IMR-90 (cell line): ENCODE measurements at regions not wholly inside any gene's neighbourhood (a gene's known extent, or its start where the extent isn't known, plus 50 kb on each side); places are given as distances from the start of the nearest gene placed in this dataset.

ENCODE experiments used
- ATAC-seq: fragments of 200-7000 bp; cut with Tn5 transposase; 2 replicates; pipeline ENCODE4 v1.9.1; 2020; ENCODE audit warnings: low read depth, mild to moderate bottlenecking, moderate library complexity
- BruUV-seq: library from RNA; stranded (reverse); fragments of 400-500 nt; replicated peaks from 2 replicates; lab custom pipeline; 2021; lab: Mats Ljungman, UMichigan
- CTCF ChIA-PET: fragments of 300-600 bp; formaldehyde crosslinking; extraction: SDS; loops from one replicate; lab custom pipeline; 2021; ENCODE audit warnings: antibody characterized with exemption; lab: Yijun Ruan, JAX
- POLR2A ChIA-PET: fragments of 300-600 bp; sonication (Branson Sonifier 250); formaldehyde crosslinking; loops from one replicate; lab custom pipeline; 2022; ENCODE audit warnings: antibody characterized with exemption; ENCODE audit not compliant: unreplicated experiment; lab: Charles Lee
- DNase-seq: peaks from one replicate; pipeline ENCODE4 v3.0.0; 2013
- H2AFZ ChIP-seq: replicated peaks from 2 replicates; pipeline ENCODE3; 2013; ENCODE audit warnings: low read length, mild to moderate bottlenecking; ENCODE audit not compliant: poor library complexity
- H2AK5ac ChIP-seq: 2 replicates; pipeline ENCODE4 v1.6.1; 2013; ENCODE audit warnings: low read depth, low read length, inconsistent platforms
- H2AK9ac ChIP-seq: replicated peaks from 2 replicates; pipeline ENCODE3; 2013; ENCODE audit warnings: mild to moderate bottlenecking, low read depth, low read length, moderate library complexity; ENCODE audit not compliant: poor library complexity
- H2BK120ac ChIP-seq: 2 replicates; pipeline ENCODE4 v1.6.1; 2013; ENCODE audit warnings: low read depth, low read length, inconsistent platforms
- H2BK15ac ChIP-seq: 3 replicates; pipeline ENCODE4 v1.6.1; 2013; ENCODE audit warnings: low read depth, low read length, inconsistent platforms
- H2BK20ac ChIP-seq: 2 replicates; pipeline ENCODE4 v1.6.1; 2013; ENCODE audit warnings: low read depth, mild to moderate bottlenecking, inconsistent platforms, low read length, moderate library complexity
- H2BK5ac ChIP-seq: 2 replicates; pipeline ENCODE4 v1.6.1; 2013; ENCODE audit warnings: mild to moderate bottlenecking, low read depth, low read length, inconsistent platforms; ENCODE audit not compliant: poor library complexity, severe bottlenecking
- H3K14ac ChIP-seq: replicated peaks from 2 replicates; pipeline ENCODE4 v1.6.1; 2013; ENCODE audit warnings: low read depth, low read length, inconsistent platforms
- H3K18ac ChIP-seq: 2 replicates; pipeline ENCODE4 v1.6.1; 2013; ENCODE audit warnings: low read depth, low read length, control low read depth
- H3K23ac ChIP-seq: 2 replicates; pipeline ENCODE4 v1.6.1; 2013; ENCODE audit warnings: low read depth, low read length, inconsistent platforms
- H3K27ac ChIP-seq: 2 replicates; pipeline ENCODE4 v1.5.1; 2013; ENCODE audit warnings: mild to moderate bottlenecking, control low read depth, low read length; ENCODE audit not compliant: insufficient read depth
- H3K27me3 ChIP-seq: 2 replicates; pipeline ENCODE4 v1.6.1; 2013; ENCODE audit warnings: low read length; ENCODE audit not compliant: control insufficient read depth, insufficient read depth
- H3K36me3 ChIP-seq: 2 replicates; pipeline ENCODE4 v1.6.1; 2013; ENCODE audit warnings: low read length, mixed read lengths; ENCODE audit not compliant: control insufficient read depth, insufficient read depth
- H3K4ac ChIP-seq: 2 replicates; pipeline ENCODE4 v1.6.1; 2013; ENCODE audit warnings: low read depth, low read length, inconsistent platforms
- H3K4me1 ChIP-seq: 2 replicates; pipeline ENCODE4 v1.6.1; 2013; ENCODE audit warnings: low read length, mixed read lengths; ENCODE audit not compliant: control insufficient read depth, insufficient read depth
- H3K4me2 ChIP-seq: 2 replicates; pipeline ENCODE4 v1.6.1; 2013; ENCODE audit warnings: low read depth, mild to moderate bottlenecking, control low read depth, low read length, moderate library complexity
- H3K4me3 ChIP-seq: 2 replicates; pipeline ENCODE4 v1.5.1; 2013; ENCODE audit warnings: low read depth, mild to moderate bottlenecking, control low read depth, low read length, moderate library complexity; ENCODE audit not compliant: insufficient read depth
- H3K56ac ChIP-seq: 2 replicates; pipeline ENCODE4 v1.6.1; 2013; ENCODE audit warnings: low read length, inconsistent platforms; ENCODE audit not compliant: insufficient read depth; ENCODE audit errors: extremely low read depth
- H3K79me1 ChIP-seq, 2 experiments: 2 replicates each; pipeline ENCODE4 v1.6.1; 2013; ENCODE audit warnings: low read length in 2 of 2, inconsistent platforms in 1 of 2, low read depth in 1 of 2
- H3K9ac ChIP-seq: 2 replicates; pipeline ENCODE4 v1.6.1; 2013; ENCODE audit warnings: low read depth, low read length, control low read depth
- H3K9me1 ChIP-seq: 2 replicates; pipeline ENCODE4 v1.6.1; 2013; ENCODE audit warnings: low read length, inconsistent platforms; ENCODE audit not compliant: insufficient read depth
- H3K9me3 ChIP-seq: 2 replicates; pipeline ENCODE4 v1.6.1; 2013; ENCODE audit warnings: low read length; ENCODE audit not compliant: control insufficient read depth, insufficient read depth
- H4K20me1 ChIP-seq: 2 replicates; pipeline ENCODE4 v1.6.1; 2013; ENCODE audit warnings: low read length, inconsistent platforms; ENCODE audit not compliant: insufficient read depth
- H4K5ac ChIP-seq: 2 replicates; pipeline ENCODE4 v1.6.1; 2013; ENCODE audit warnings: mild to moderate bottlenecking, low read depth, low read length, control low read depth
- H4K8ac ChIP-seq, 2 experiments: 2 replicates each; pipeline ENCODE4 v1.6.1; 2013; ENCODE audit warnings: low read depth in 2 of 2, low read length in 2 of 2, control low read depth in 1 of 2, inconsistent platforms in 1 of 2
- H4K91ac ChIP-seq: 2 replicates; pipeline ENCODE4 v1.6.1; 2013; ENCODE audit warnings: low read depth, low read length, inconsistent platforms; ENCODE audit not compliant: insufficient read depth
- CEBPB ChIP-seq: IDR thresholded peaks from 2 replicates; pipeline ENCODE4 v1.6.1; 2012; ENCODE audit warnings: low read depth, low read length, improper control_type of control experiment
- CHD1 ChIP-seq: IDR thresholded peaks from 2 replicates; pipeline ENCODE4 v1.6.1; 2012; ENCODE audit warnings: low read depth, low read length, improper control_type of control experiment
- NFE2L2 ChIP-seq: fragments of 150-350 bp; IDR thresholded peaks from 2 replicates; pipeline ENCODE4 v1.6.1; 2016; ENCODE audit warnings: low read depth, mild to moderate bottlenecking, low read length
- RAD21 ChIP-seq: IDR thresholded peaks from 2 replicates; pipeline ENCODE4 v1.6.1; 2012; ENCODE audit warnings: low read length, improper control_type of control experiment
- RFX5 ChIP-seq: IDR thresholded peaks from 2 replicates; pipeline ENCODE4 v1.8.0; 2012; ENCODE audit warnings: low read depth, mild to moderate bottlenecking, low read length, moderate library complexity
- USF2 ChIP-seq: fragments of 150-350 bp; IDR thresholded peaks from 2 replicates; pipeline ENCODE4 v1.6.1; 2017; ENCODE audit warnings: mild to moderate bottlenecking, antibody characterized with exemption, low read length, low read depth
- WGBS, 2 experiments: methylation state at CpG; one replicate each; pipeline versions ENCODE4 v1.1.5 to v1.1.7; 2013; ENCODE audit warnings: missing lambda C conversion rate in 2 of 2; ENCODE audit not compliant: insufficient read length in 1 of 2; ENCODE audit errors: extremely low coverage in 2 of 2; 5-methylcytosine and 5-hydroxymethylcytosine counted together
- dilution Hi-C: fragments of 300-500 bp; cut with HindIII; formaldehyde crosslinking; loops from one replicate; pipeline ENCODE4 v1.14.3; 2018; ENCODE audit warnings: low sequenced_read_pairs; ENCODE audit not compliant: unreplicated experiment
- in situ Hi-C: fragments of 300-500 bp; cut with MboI; formaldehyde crosslinking; loops from 3 replicates; pipeline ENCODE4 v1.14.3; 2019; ENCODE audit warnings: low sequenced_read_pairs, inconsistent platforms, mixed read lengths
- intact Hi-C: fragments of 100-400 bp; cut with micrococcal nuclease; formaldehyde crosslinking; loops from 2 replicates; pipeline ENCODE4 v1.10.0; 2022

GRCh38 chr16:60123392-60124023 is 1389.4 kb upstream of the GOT2 start:
- no peak overlapping the region for H3K14ac ChIP-seq
- CTCF ChIA-PET = no interaction called here
- POLR2A ChIA-PET = no interaction called here
- H3K18ac ChIP-seq = no peak overlapping the region
- H2BK120ac ChIP-seq = no peak overlapping the region
- H4K8ac ChIP-seq = no peak overlapping the region
- H3K9ac ChIP-seq = no peak overlapping the region
- no TSS peak for BruUV-seq
- H3K4ac ChIP-seq = no peak overlapping the region
- H3K4me2 ChIP-seq = no peak overlapping the region
- DNase-seq = no peak
- ATAC-seq = no peak
- H3K27ac ChIP-seq = no peak overlapping the region
- H3K56ac ChIP-seq = no peak overlapping the region
- no peak overlapping the region for H3K23ac ChIP-seq
- H4K91ac ChIP-seq = no peak overlapping the region
- H3K4me1 ChIP-seq = no peaks in the 10 kb centered on the region
- in situ Hi-C loops (no loop called here), intact Hi-C loops (no loop called here), dilution Hi-C loops (no loop called here)
- H2BK5ac ChIP-seq = no peak overlapping the region
- H3K4me3 ChIP-seq = no peak overlapping the region
- no CpG with 5 or more reads among the region's 4 CpGs for WGBS, 2 experiments
- no peaks in the 10 kb centered on the region for H3K79me1 ChIP-seq
- no peaks in the 10 kb centered on the region for H3K9me1 ChIP-seq
- H2BK20ac ChIP-seq = no peak overlapping the region
- no peak for TF ChIP-seq CHD1
- no peak for TF ChIP-seq NFE2L2
- no peak for TF ChIP-seq RFX5
- TF ChIP-seq USF2 = no peak
- no peak for TF ChIP-seq CEBPB
- TF ChIP-seq RAD21 = no peak
- H2BK15ac ChIP-seq = no peak overlapping the region
- no peaks in the 10 kb centered on the region for H4K20me1 ChIP-seq
- H2AFZ ChIP-seq = no peak overlapping the region
- H4K5ac ChIP-seq = no peak overlapping the region
- peaks cover 9% of the 10 kb centered on the region; the same call in 1 of the 2 replicates for H3K9me3 ChIP-seq
- H3K27me3 ChIP-seq = no peaks in the 10 kb centered on the region
- no peak overlapping the region for H2AK5ac ChIP-seq
- H2AK9ac ChIP-seq = no peak overlapping the region
- no peaks in the 10 kb centered on the region for H3K36me3 ChIP-seq
